Muscle of arm (tissue), 1 donor: ENCODE measurements at regions not wholly inside any gene's neighbourhood (a gene's known extent, or its start where the extent isn't known, plus 50 kb on each side); places are given as distances from the start of the nearest gene placed in this dataset.

ENCODE experiments used
- DNase-seq: peaks from one replicate; pipeline ENCODE4 v3.0.0-alpha.2; 2013

DNA sequence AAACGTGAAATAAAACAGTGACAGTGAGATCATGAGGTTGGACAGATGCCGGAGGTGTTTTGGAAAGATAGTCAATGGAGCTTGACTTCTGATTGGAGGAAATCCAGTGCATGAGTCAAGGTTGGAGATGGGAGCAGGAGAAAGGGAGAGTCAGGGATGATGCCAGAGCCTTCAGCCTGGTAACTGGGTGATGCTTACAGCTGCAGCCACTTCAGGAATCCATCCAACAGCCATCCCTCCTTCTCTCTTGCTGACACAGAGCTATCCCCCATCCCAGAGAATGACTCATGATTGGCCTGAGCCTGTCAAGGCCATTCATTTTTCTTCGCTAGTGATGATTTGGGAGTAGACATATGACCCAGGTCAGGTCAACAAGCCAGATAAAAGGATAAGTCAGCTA, 112.8 kb downstream of the SAMD5 start:
- DNase-seq = peak; percentile 79

DNA sequence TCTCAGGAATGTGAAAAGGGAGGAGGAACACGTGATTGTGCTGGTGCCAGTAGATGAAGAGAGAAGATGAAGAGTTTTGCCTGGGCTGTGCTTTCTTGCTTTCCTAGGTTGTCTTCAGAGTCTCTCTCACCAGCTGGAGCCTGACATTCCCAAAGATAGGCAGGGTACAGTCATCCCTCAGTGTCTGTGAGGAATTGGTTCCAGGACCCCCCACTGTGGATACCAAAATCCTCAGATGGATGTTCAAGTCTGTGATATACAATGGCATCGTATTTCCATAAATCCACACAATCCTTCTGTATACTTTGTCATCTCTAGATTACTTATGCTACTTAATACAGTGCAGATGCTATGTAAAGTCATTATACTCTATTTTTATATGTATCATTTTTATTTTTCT, 113.5 kb downstream of the SAMD5 start:
- no peak for DNase-seq

DNA sequence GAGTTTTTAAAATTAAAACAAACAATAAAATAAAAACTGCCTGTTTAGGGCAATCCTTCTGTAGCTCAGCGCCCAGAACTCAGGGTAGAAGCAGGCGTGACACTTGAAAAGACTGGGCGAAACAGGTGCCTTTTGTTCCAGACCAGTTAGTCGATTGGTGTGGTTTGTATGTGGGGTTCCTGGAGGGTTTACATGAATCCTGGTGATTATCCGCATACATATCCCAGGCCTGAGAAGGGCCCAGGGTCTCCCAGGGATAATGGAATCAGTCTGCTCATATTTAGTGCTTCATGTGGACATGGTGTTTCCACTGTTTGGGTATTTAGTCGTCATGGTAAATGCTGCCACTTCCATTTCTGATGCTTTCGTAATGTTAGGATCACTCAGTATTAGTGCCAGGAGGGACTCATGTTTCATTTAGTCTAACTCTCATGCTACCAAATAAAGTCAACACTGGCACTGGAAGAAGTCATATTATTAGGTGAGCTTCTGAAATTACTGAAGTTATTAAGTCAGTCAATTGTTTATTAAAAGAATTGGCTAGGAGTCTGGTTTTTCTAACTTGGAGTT, 116.5 kb downstream of the SAMD5 start:
- no peak for DNase-seq

DNA sequence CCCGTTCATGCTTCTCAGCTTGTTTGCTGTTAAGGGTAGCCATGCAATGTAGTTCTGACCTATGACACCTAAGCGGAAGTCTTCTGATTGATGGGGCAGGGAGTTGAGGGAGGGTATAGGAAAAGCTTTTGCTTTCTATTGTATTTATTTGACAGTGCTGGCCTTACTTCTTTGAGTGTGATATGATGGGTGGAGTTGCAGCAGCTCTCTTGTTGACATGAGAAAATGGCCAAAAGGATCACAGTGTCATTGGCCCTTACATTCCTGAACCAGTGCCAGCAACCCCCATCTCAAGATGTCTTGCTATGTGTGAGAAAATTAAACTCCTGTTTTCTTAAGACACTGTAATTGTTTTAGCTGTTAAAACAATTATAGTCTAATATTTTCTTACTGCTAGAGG, 117.5 kb downstream of the SAMD5 start:
- no peak for DNase-seq

DNA sequence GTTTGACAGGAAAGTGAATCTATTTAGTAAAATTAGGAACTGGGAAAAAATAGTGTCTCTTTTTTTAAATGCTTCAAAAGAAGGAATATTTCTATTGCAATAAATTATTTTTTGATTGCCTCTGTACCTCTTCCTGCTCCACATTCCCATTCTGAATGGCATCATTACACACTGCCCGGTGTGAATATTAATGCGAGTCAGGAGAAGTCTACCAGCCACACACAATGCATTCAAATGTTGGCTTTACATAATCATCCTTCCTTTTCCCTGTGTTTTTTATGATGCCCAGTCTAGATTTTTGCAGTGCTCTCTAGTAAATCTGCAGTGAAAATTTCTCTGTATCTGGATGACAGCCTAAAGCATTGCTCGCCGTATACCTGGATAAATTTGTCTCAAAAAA, 118.9 kb downstream of the SAMD5 start:
- no peak for DNase-seq

DNA sequence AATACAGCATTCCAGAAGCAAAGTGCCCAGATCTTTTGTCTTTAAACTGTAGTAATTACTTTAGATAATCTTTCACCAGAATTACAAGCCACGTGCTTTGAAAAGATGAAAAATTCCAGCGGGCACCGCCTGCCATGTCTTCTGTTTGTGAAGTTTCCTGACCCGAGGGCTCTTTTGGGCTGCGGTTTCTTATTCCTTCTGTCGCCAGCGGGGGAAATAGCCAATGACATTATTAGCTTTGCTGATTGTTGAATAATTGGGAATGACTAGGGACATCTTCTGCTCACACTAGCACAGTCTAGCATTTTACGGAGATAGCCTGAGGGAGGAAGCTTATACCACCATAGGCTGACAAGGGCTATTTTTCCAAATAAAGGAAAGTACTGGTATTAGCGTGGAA, 124.7 kb downstream of the SAMD5 start:
- DNase-seq = no peak

DNA sequence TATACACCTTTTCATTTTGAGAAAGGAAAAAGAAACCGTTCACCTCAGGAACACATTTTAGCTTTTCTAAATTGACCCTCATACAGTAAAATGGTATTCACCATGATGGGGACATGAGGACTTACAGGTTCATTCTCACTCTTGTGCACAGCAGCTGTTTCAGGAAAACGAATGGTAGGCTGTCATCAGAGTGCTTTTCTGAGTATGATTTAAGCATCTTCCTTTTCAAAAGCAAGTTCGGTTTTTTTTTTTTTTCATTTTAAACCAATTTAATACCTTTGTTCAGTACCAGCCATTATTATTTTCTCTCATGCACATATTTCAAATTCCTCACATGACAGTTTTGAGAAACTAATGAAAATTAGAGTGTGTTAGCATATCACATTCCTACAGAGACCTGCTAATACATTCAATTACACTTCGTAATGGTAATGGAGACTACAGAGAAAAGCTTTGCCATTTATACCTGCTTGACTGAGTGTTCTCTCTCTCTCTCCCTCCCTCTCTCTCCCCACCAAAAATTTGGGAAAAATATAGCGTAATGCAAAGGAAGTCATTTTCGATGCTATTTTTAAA, 129.2 kb downstream of the SAMD5 start:
- no peak for DNase-seq

DNA sequence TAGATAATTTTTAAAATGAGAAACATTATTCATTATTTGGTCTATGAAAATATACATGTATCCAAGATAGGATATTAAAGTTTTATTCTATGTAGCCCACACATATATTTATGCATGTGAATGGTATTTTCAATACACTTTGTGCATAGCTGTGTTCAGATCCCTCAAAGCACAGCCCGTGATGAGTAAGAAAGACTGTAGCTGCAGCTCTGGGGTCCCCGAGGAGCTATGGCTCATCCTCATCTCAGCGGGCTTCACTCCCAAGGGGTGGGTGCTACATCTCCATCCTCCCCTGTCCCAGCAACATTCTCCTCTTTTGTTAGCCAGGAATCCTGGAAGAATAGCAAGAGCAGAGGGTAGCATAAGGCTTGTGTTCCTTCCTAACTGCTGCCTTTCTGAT, 130.8 kb downstream of the SAMD5 start:
- no peak for DNase-seq

DNA sequence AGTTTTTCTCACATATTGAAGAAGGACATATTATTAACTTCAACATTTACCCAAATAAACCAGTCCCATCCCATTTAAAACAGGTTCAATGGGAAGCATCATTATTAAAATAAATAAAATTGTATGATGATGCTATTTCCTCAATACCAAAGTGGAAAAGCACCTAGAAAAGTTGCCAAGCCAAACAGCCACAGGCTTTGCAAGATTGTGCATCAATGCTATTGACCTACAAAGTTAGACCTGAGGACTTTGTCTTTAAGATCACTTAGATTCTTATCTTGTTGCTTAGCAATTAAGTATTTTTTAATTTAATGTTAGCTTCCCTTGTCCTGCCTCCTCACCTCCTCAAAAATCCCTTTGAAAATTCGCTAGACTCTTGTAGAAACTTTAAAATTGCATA, 132.1 kb downstream of the SAMD5 start:
- DNase-seq = no peak

DNA sequence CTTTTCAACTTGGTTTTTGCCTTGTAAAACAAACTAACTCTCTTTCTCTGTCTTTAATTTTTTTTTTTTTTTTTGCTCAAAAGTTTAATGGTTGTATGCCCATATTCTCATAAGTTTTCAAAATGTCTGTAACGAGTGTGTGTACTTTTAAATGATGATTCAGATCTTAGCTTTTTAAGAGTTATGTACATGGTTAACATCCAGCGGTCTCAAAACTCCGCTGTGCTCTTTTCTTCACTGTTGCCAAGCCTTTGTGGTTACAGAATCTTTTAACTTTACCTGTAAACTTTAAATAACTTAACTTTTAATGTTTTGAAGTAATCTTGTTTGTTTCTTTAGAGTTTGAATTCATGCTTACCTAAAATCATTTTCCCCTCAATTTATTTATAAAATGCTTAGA, 133.0 kb downstream of the SAMD5 start:
- no peak for DNase-seq

DNA sequence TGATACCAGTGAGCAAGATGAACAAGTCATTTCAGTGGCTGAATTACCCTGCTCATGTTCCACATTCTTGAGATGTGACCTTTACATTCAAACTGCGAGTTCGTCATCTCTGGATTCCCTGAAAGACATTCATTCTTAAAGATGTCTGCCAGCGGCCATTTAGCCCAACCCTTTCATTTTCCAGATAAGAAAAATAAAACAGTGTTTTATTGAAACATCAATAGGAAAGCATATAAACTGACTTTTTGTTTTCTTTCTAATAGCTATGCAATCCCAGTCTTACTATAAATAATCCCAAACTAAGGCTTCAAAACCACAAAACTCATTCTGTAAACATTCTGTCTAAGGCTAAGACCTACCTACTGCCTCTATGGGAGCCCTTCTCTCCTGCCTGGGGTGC, 134.0 kb downstream of the SAMD5 start:
- DNase-seq = no peak

DNA sequence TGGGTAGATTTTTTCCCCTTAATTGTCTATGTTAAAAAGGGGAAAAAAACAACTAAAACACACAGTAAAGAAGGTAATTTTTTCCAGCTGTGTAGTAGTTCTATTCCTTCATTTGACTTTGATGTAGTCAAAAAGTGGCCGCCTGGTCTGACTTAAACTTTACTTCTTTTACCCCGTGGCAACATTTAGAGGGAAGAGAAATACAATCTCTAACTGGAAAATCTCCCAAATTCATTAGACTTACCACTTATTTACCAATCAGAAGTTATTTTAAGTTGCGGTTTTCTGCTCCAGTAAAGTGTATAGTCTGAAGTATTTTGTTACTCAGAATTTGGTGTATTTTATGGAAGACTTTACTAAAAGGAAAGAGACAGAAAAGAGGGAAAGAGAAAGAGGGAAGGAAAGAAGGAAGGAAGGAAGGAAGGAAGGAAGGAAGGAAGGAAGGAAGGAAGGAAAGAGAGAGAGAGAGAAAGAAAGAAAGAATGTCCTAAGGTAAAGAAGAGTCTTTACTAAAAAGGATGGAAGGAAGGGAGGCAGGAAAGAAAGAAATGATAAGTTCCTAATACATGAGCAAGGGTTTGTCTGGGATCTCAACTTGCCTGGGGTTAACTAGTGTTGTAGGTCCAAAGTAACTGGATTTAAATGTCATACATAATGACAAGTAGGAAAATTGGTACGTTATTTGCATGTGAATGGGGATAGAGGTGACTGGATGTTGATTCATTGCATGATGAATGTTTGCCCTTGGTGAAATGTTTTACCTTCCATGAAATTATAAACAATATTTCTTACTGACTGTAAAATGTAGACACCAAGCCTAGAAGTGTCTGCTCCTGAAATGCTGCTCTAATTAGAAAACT, 135.1 kb downstream of the SAMD5 start:
- DNase-seq = no peak

DNA sequence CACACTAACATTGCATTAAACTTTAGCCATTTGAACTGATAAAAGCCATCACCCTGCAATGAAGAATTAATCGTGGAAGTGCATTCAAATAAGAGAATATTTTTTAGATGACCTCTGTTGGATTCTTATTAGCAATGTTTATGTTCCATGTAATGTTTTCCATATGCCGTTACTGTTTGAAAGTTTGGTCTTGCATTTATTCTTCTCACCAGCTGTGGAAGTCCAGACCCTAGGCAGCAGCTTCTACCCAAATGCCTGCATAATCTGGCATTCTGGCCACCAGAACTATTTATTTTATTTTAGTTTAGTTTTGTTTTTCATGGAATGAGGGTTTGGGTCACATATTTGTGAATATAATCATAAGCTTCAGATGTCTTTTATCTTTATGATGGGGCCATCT, 140.4 kb downstream of the SAMD5 start:
- no peak for DNase-seq

DNA sequence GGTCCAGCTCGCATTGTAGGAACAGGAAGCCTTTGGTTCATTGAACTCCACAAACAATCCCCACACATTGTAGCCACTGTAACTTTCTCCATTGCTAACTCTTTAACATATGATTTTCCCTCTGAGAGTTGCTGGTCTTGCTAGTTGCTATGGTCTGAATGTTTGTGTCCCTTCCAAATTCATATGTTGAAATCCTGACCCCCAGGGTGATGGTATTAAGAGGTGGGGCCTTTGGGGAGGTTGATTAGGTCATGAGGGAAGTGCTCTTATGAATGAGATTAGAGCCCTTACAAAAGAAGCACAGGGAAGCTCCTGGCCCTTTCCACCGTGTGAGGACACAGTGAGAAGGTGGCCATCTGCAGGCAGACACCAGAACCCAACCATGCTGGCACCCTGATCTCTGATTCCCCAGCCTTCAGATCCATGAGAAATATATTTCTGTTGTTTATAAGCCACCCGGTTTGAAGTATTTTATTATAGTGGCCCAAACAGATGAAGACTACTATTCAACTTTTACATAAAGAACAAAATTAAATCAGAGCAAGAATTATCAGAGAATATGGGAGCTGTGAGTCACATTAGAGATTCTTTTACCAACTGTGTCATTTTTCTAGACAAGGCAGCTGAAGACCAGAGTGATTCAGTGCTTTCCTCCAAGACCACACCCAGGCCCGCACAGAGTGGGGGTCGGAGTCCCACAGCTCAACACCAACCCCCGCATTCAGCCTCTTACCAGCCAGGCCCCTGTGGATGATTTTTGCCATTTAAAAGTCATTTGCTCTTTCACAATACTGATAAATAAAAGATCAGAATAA, 143.0 kb downstream of the SAMD5 start:
- no peak for DNase-seq

DNA sequence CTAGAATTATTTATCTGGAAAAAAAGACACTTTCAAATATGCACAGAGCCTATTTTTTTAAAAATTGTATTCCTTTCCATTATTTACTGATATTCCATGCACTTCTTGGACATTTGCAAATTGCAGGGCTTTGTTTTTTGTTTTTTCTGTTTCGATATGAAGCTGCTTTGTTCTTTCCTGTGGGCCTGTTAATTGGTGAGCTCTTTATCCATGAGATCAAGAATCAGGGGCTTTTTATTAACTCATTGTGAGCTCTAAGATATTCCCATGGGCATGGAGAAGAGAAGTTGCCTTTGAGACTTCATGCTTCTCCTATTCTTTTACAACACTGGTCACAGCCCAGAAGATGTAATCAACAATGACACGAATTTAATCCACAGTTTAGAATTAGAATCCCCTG, 145.1 kb downstream of the SAMD5 start:
- no peak for DNase-seq

DNA sequence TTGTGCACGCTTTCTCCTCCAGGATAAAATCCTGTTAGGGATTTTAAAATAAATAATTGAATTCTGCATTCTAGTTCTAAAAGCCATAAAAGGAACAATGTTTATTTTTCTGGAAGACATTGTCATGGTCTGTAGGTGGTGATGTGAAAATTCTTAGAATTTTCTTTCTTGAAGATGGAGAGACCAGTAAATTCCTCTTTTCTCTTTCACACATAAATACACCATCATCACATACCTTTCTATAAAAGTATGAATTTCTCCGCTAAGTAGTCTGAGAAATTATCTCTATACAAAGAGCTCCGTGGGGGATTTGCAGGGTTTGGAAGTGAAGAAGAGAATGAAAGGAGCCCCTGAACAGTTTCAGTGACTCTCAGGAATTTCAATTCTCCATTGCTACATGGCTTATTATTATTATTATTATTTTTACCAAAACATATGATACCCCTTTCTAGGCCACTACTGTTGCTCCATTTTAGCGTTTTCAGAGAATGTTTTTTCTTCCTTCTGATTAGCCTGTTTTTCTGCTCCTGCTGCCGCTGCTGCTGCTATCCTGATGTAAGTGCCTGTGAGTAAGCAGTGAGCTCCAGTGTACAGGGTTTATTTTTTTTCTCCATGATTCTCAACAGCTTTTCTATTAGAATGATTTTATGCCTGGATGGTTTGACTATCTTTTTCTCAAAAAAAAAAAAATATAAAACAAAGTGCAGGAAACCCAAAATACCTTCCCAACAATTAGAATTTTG, 145.8 kb downstream of the SAMD5 start:
- no peak for DNase-seq

DNA sequence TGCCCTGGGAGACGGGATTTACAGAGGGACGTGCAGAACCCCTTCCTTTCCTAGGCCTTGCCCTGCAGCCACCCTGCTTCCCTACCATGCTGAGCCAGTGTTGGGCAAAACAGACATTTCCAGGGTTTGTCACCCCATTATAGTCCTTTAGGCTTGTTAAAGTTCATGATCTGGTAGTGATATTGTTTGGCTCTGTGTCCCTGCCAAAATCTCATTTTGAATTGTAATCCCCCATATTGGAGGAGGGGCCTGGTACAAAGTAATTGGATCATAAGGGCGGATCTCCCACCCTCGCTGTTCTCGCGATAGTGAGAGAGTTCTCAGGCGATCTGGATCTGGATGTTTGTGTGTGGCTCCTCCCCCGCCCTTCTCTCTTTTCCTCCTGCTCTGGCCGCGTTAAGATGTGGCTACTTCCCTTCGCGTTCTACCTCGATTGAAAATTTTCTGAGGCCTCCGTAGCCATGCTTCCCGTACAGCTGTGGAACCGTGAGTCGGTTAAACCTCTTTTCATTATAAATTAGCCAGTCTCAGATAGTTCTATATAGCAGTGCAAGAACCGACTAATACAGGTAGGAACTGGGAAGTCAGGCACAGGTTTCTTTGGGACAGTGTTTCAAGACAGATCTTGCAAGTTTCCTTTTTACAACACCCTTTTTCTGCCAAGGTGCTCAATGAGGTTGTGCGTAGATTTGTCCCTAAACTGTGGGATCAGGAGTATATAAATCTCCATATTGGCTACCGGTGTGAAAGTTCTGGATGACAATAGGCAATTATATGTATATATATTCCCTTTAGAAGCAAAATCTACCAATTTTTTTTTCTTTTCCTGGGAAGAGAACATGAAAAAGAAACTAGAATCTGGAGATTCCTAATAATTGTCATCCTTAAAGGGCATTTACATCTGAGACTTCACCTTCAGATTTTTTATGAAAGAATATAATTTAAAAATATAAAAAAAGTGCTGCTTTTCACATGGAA, 152.1 kb downstream of the SAMD5 start:
- no peak for DNase-seq

DNA sequence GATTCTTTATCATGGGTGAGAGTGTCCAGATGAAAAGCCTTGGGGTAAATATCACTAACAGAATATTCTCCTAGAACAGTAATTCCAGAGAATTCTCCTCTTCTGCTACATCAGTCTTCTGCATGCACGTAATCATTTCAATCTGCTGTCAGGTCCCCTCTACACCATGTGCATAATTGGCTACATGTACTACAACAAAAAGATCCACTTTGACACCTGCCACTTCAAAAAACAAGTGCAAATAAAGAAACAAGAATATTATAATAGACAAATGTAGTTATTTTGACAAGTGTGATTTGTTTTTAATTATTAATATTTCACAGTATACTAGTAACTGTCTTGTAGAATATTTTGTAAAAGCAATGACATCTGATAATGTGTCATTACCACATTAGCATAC, 154.2 kb downstream of the SAMD5 start:
- no peak for DNase-seq

DNA sequence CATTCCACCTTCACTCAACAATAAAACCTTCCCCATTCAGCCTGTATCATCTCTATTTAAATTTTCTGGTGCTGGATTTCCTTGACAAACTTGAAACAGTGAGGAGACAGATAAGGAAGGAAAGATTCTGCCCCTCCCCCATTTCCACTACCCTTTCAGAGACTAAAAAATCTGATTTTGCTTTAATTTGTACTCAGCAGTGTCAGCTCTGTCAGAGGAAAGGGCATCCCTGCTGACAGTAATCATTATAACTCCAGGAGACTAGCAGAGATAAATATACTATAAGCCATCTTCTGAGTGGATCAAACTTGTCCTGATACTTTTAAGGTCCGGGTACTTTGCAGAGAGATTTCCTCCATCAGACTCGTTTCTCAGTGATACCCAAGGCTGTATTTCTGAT, 155.6 kb downstream of the SAMD5 start:
- no peak for DNase-seq

DNA sequence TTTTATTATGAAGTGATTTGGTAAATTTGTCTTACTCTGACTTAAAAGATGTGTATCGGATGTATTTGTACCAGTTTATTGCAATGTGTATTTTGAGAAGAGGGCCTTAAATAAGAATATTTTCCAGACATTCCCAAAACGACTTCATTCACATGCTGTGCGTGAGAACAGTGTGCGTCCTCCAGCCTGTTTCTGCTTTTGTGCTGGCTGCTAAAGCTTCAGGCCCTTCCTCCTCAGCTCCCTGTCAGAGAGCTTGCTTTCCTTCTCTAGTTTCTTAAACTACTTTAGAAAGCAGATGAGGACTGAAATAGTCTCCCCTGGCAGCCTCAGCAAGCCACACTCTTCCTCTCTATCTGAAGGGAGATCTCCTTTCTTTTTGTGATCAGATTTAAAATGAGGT, 157.8 kb downstream of the SAMD5 start:
- no peak for DNase-seq

DNA sequence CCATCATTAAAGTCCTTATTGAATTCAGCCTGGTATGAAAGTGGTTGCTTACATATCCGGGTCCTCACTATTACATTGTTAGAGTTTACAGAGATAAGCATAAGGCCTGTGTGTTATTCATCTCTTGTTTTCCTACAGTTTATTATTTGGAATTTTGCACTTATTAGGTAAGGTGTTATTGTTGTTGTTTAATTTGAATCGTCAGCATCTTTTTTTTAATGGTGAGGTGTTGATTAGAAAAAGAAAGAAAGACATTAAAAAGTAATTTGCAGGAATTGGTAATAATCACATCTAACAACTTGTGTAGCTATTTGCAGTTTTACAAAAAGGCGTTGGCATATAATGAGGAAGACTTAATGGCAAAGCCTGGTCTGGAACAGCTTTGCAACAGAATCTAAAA, 158.6 kb downstream of the SAMD5 start:
- DNase-seq = no peak
